ENCODE measurements at regions not wholly inside any gene's neighbourhood (a gene's known extent, or its start where the extent isn't known, plus 50 kb on each side); places are given as distances from the start of the nearest gene placed in this dataset.

GRCh38 chr2:66843847-66844246, 408.9 kb downstream of the MEIS1 start:
- Histone ChIP-seq H3K4me3 (ENCODE audit: low read depth, low read length) (no peak overlapping the region), H3K27ac (no peak overlapping the region), H3K27me3 (replicated peaks) (no peaks in the 10 kb centered on the region), H3K36me3 (replicated peaks) (no peaks in the 10 kb centered on the region)
- in situ Hi-C loops (cut with HindIII; ENCODE audit: low pct_ligation_motif_present, low sequenced_read_pairs): no loop called here
- no peak for TF ChIP-seq CTCF (IDR thresholded peaks at IDR 0.05; ENCODE audit: low read depth, low read length, missing control alignments)
- no peak for DNase-seq

GRCh38 chr2:66845307-66845706, 410.4 kb downstream of the MEIS1 start:
- TF ChIP-seq CTCF (IDR thresholded peaks at IDR 0.05; ENCODE audit: low read depth, low read length, missing control alignments): no peak
- in situ Hi-C loops (cut with HindIII; ENCODE audit: low pct_ligation_motif_present, low sequenced_read_pairs): no loop called here

GRCh38 chr2:66846887-66847286, 412.0 kb downstream of the MEIS1 start:
- Histone ChIP-seq H3K27me3 (replicated peaks) (no peaks in the 10 kb centered on the region), H3K36me3 (replicated peaks) (no peaks in the 10 kb centered on the region), H3K27ac (no peak overlapping the region), H3K4me3 (ENCODE audit: low read depth, low read length) (no peak overlapping the region)
- DNase-seq: no peak
- in situ Hi-C loops (cut with HindIII; ENCODE audit: low pct_ligation_motif_present, low sequenced_read_pairs): no loop called here
- no peak for TF ChIP-seq CTCF (IDR thresholded peaks at IDR 0.05; ENCODE audit: low read depth, low read length, missing control alignments)

More at GRCh38 chr2:66845307-66845706, 410.4 kb downstream of the MEIS1 start:
- H3K27me3 ChIP-seq (replicated peaks): no peaks in the 10 kb centered on the region
- H3K36me3 ChIP-seq (replicated peaks): no peaks in the 10 kb centered on the region
- no peak overlapping the region for H3K27ac ChIP-seq
- DNase-seq: no peak
- no peak overlapping the region for H3K4me3 ChIP-seq (ENCODE audit: low read depth, low read length)

GRCh38 chr2:66849153-66849755, 414.3 kb downstream of the MEIS1 start:
- in situ Hi-C loops (cut with HindIII; ENCODE audit: low pct_ligation_motif_present, low sequenced_read_pairs): no loop called here
- Histone ChIP-seq H3K36me3 (replicated peaks) (no peaks in the 10 kb centered on the region), H3K4me3 (ENCODE audit: low read depth, low read length) (no peak overlapping the region), H3K27me3 (replicated peaks) (no peaks in the 10 kb centered on the region), H3K27ac (no peak overlapping the region)
- no peak for TF ChIP-seq CTCF (IDR thresholded peaks at IDR 0.05; ENCODE audit: low read depth, low read length, missing control alignments)
- no peak for DNase-seq

- no peak for TF ChIP-seq CTCF (IDR thresholded peaks at IDR 0.05; ENCODE audit: low read depth, low read length, missing control alignments)
- H3K27me3 ChIP-seq (replicated peaks): no peaks in the 10 kb centered on the region
- in situ Hi-C loops (cut with HindIII; ENCODE audit: low pct_ligation_motif_present, low sequenced_read_pairs): no loop called here
- DNase-seq: no peak
- H3K27ac ChIP-seq: no peak overlapping the region
- no peak overlapping the region for H3K4me3 ChIP-seq (ENCODE audit: low read depth, low read length)
- H3K36me3 ChIP-seq (replicated peaks): no peaks in the 10 kb centered on the region
Measured at GRCh38 chr2:66850376-66850775, 415.5 kb downstream of the MEIS1 start.

- no peak for TF ChIP-seq CTCF (IDR thresholded peaks at IDR 0.05; ENCODE audit: low read depth, low read length, missing control alignments)
- peak; percentile 67 for DNase-seq
- peak overlapping the region; percentile 30 for H3K27ac ChIP-seq
- in situ Hi-C loops (cut with HindIII; ENCODE audit: low pct_ligation_motif_present, low sequenced_read_pairs): no loop called here
- H3K4me3 ChIP-seq (ENCODE audit: low read depth, low read length): no peak overlapping the region
- no peaks in the 10 kb centered on the region for H3K36me3 ChIP-seq (replicated peaks)
- no peaks in the 10 kb centered on the region for H3K27me3 ChIP-seq (replicated peaks)
Measured at GRCh38 chr2:66851449-66851872, 416.5 kb downstream of the MEIS1 start.
